Tibial nerve (tissue), 4 donors: ENCODE measurements at regions not wholly inside any gene's neighbourhood (a gene's known extent, or its start where the extent isn't known, plus 50 kb on each side); places are given as distances from the start of the nearest gene placed in this dataset.

Source experiments
- EP300 ChIP-seq, 2 donors: sonication (generic); formaldehyde crosslinking; IDR thresholded peaks; one replicate each; pipeline ENCODE4 v1.6.1; 2017; ENCODE audit warnings: antibody characterized with exemption in 2 of 2, mild to moderate bottlenecking in 1 of 2
- POLR2A ChIP-seq, 2 donors: fragments of 450-650 bp; IDR thresholded peaks; one replicate each; pipeline ENCODE4 v1.6.1; 2017; ENCODE audit warnings: antibody characterized with exemption in 2 of 2, mild to moderate bottlenecking in 2 of 2, moderate library complexity in 2 of 2
- TF ChIP-seq, protein P1 (sequence below), 5 experiments: fragments of 200-600 bp in 3 of 5; fragments of 450-650 bp in 2 of 5; sonication (generic) in 3 of 5; IDR thresholded peaks; one replicate each; pipeline ENCODE4 v1.5.1; 2016 to 2019; ENCODE audit warnings: antibody characterized with exemption in 5 of 5, mild to moderate bottlenecking in 3 of 5, moderate library complexity in 2 of 5

DNA sequence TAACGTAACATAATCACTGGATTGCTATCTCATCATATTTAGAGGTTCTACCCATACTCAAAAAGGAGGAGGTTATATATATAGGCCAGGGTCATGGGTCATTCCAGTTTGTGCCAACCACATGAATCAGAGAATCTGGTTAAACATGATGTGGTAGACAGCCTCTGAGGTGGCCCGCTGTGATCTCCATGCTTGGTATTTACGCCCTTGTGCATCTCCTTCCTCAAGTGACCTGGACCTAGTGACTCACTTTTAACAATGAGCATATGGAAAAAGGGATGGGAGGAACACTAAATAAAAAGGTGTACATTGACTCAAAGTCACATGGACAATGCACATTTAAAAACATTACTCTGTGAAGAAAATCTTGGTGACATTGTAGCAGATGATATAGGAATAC, 77.7 kb upstream of the CTNND2 start:
- TF ChIP-seq, protein P1, sequence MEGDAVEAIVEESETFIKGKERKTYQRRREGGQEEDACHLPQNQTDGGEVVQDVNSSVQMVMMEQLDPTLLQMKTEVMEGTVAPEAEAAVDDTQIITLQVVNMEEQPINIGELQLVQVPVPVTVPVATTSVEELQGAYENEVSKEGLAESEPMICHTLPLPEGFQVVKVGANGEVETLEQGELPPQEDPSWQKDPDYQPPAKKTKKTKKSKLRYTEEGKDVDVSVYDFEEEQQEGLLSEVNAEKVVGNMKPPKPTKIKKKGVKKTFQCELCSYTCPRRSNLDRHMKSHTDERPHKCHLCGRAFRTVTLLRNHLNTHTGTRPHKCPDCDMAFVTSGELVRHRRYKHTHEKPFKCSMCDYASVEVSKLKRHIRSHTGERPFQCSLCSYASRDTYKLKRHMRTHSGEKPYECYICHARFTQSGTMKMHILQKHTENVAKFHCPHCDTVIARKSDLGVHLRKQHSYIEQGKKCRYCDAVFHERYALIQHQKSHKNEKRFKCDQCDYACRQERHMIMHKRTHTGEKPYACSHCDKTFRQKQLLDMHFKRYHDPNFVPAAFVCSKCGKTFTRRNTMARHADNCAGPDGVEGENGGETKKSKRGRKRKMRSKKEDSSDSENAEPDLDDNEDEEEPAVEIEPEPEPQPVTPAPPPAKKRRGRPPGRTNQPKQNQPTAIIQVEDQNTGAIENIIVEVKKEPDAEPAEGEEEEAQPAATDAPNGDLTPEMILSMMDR (IDR thresholded peaks at IDR 0.05), result no peak
- TF ChIP-seq POLR2A (IDR thresholded peaks at IDR 0.05), result no peak
- no peak for TF ChIP-seq EP300 (IDR thresholded peaks at IDR 0.05)
